ENCODE measurements at regions not wholly inside any gene's neighbourhood (a gene's known extent, or its start where the extent isn't known, plus 50 kb on each side); places are given as distances from the start of the nearest gene placed in this dataset.

DNA sequence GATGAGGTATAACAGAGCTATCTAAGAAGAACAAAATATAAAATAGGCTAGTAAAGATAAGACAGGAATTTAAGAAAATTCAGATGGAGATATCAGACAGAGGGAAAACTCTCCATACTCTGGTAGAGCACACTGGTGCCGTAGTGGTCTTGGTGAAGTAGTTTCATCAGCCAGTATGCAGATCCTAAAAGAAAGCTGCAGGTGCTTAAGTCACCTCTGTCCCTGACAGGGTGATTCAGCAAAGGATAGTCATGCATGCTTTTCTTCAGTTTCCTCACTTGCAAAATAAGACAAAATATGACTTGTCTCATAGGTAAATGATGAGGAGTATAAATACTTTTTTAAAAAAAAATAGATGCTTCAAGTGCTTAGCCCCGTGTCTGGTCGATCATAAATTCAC, 794.9 kb downstream of the TNS3 start:
- POLR2A ChIA-PET = no interaction called here
- Histone ChIP-seq H3K4me3 (ENCODE audit: low read depth, low read length) (no peak overlapping the region), H3K27me3 (ENCODE audit: control insufficient read depth, insufficient read depth, low read length) (no peaks in the 10 kb centered on the region), H3K36me3 (ENCODE audit: control insufficient read depth, insufficient read depth, low read length) (no peaks in the 10 kb centered on the region)
- CTCF ChIA-PET = interaction anchor here (0.8 to 2.2 kb wide), 4 partner anchors 10 to 396 kb away, joined by 3 to 6 read pairs (median 4); no protein-coding TSS in a partner anchor
- no peak for DNase-seq (ENCODE audit: low read depth)
- TF ChIP-seq, protein P1, sequence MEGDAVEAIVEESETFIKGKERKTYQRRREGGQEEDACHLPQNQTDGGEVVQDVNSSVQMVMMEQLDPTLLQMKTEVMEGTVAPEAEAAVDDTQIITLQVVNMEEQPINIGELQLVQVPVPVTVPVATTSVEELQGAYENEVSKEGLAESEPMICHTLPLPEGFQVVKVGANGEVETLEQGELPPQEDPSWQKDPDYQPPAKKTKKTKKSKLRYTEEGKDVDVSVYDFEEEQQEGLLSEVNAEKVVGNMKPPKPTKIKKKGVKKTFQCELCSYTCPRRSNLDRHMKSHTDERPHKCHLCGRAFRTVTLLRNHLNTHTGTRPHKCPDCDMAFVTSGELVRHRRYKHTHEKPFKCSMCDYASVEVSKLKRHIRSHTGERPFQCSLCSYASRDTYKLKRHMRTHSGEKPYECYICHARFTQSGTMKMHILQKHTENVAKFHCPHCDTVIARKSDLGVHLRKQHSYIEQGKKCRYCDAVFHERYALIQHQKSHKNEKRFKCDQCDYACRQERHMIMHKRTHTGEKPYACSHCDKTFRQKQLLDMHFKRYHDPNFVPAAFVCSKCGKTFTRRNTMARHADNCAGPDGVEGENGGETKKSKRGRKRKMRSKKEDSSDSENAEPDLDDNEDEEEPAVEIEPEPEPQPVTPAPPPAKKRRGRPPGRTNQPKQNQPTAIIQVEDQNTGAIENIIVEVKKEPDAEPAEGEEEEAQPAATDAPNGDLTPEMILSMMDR (IDR thresholded peaks at IDR 0.05; ENCODE audit: insufficient read depth, low read depth, low read length) = no peak

DNA sequence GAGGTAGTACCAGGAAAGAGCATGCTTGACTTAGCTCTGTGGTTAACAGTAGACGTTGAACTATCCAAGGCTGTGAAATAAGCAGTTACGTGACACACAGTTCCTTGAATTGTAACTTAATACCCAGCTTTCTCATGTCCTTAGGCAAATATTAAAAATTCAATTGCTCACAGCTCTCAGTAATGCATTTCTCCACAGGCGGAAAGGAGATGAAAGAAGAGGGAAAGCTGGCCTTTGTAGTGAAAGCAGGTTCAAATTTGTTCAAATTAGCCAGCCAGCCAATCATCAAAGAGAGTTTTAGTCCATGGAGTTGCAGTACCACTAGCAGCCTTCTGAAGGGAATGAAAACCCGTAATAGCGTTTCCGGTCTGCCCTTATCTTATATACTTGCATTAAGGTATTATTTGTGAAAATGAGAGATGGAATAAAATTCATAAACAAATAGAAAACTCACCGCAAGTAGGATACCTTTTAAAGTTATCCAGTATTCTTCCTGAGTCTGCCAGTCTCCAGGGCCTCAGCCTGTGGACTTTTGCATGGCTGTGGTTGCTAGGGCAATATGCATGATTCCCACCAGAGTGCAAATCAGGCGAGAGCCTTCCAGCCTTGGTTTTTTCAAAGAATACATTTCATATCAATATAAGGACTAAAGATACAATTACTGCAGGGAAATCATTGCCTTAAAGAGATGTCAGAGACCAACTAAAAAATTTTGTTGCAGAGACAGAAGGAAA, 795.5 kb downstream of the TNS3 start:
- Histone ChIP-seq H3K4me3 (ENCODE audit: low read depth, low read length) (no peak overlapping the region), H3K36me3 (ENCODE audit: control insufficient read depth, insufficient read depth, low read length) (no peaks in the 10 kb centered on the region), H3K27me3 (ENCODE audit: control insufficient read depth, insufficient read depth, low read length) (no peaks in the 10 kb centered on the region)
- ChIA-PET CTCF (interaction anchor here (0.8 to 2.2 kb wide), 4 partner anchors 9 to 395 kb away, joined by 3 to 6 read pairs (median 4); no protein-coding TSS in a partner anchor), POLR2A (interaction anchor here (1.1 kb wide), 1 partner anchor 15 kb away, joined by 3 read pairs; no protein-coding TSS in a partner anchor)
- peak; percentile 39 for DNase-seq (ENCODE audit: low read depth)
- TF ChIP-seq, protein P1 (IDR thresholded peaks at IDR 0.05; ENCODE audit: insufficient read depth, low read depth, low read length) = peak; percentile 26; the same call in 1 of the 2 replicates

DNA sequence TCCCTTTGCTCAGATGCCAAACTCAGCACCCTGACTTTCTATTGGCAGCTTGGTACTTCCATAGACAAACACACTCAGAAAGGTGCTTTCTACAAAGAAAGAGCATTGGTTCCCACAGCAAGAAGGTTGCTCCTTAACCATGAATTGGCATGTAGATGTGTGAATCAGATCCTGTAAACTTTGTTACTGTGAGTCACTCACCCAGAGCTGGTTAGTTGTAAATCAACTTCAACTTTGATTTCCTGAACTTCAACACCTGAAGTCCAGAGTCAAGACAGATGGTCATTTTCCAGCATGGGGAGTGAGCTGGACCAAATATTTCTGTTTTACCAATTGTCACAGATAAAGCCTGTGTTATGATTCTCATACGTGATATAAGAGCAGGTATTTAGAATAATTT, 797.2 kb downstream of the TNS3 start:
- DNase-seq (ENCODE audit: low read depth) = peak; percentile 45
- H3K36me3 ChIP-seq (ENCODE audit: control insufficient read depth, insufficient read depth, low read length) = no peaks in the 10 kb centered on the region
- TF ChIP-seq, protein P1 (IDR thresholded peaks at IDR 0.05; ENCODE audit: insufficient read depth, low read depth, low read length) = no peak
- ChIA-PET POLR2A (no interaction called here), CTCF (no interaction called here)
- no peaks in the 10 kb centered on the region for H3K27me3 ChIP-seq (ENCODE audit: control insufficient read depth, insufficient read depth, low read length)
- no peak overlapping the region for H3K4me3 ChIP-seq (ENCODE audit: low read depth, low read length)

DNA sequence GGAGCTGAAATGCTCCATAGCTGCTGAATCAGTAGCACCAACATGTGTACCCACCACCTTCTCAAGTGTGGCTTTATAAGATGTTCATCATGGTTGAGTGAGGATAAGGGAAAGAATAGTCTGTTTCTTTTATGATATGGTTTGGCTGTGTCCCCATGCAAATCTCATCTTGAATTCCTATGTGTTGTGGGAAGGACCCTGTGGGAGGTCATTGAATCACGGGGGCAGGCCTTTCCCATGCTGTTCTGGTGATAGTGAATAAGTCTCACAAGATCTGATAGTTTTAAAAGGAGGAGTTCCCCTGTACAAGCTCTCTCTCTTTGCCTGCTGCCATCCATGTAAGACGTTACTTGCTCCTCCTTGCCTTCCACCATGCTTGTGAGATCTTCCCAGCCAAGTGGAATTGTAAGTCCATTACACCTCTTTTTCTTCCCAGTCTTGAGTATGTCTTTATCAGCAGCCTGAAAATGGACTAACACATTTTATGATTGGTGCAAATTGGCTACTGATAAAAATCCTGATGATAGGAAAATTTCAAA, 799.9 kb downstream of the TNS3 start:
- CTCF ChIA-PET = no interaction called here
- POLR2A ChIA-PET = no interaction called here
- TF ChIP-seq, protein P1 (IDR thresholded peaks at IDR 0.05; ENCODE audit: insufficient read depth, low read depth, low read length) = no peak
- Histone ChIP-seq H3K4me3 (ENCODE audit: low read depth, low read length) (no peak overlapping the region), H3K27me3 (ENCODE audit: control insufficient read depth, insufficient read depth, low read length) (no peaks in the 10 kb centered on the region), H3K36me3 (ENCODE audit: control insufficient read depth, insufficient read depth, low read length) (no peaks in the 10 kb centered on the region)
- no peak for DNase-seq (ENCODE audit: low read depth)

DNA sequence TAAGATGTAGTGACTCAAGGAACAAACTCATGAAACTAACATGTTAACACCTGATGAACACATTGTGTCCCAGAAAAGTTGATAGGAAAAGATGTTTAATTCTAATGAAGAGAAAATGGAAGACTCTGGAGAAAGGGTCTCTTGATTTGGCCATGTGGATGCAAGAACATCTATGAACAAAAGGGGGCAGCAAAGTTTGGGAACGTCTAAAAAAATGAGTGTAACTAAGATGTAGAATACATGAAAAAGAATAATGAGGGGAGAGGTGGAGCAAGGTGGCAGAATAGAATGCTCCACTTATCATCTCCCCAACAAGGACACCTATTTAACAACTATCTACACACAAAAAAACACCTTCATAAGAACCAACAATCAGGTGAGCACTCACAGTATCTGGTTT, 805.1 kb downstream of the TNS3 start:
- TF ChIP-seq, protein P1 (IDR thresholded peaks at IDR 0.05; ENCODE audit: insufficient read depth, low read depth, low read length) = peak; percentile 44; the same call in 1 of the 2 replicates
- ChIA-PET CTCF (interaction anchor here (1.0 to 1.3 kb wide), 2 partner anchors 10 to 32 kb away, joined by 3 to 6 read pairs; no protein-coding TSS in a partner anchor), POLR2A (no interaction called here)
- Histone ChIP-seq H3K36me3 (ENCODE audit: control insufficient read depth, insufficient read depth, low read length) (no peaks in the 10 kb centered on the region), H3K27me3 (ENCODE audit: control insufficient read depth, insufficient read depth, low read length) (no peaks in the 10 kb centered on the region), H3K4me3 (ENCODE audit: low read depth, low read length) (no peak overlapping the region)
- no peak for DNase-seq (ENCODE audit: low read depth)
